Endothelial cell of umbilical vein (primary cell): ENCODE measurements at regions not wholly inside any gene's neighbourhood (a gene's known extent, or its start where the extent isn't known, plus 50 kb on each side); places are given as distances from the start of the nearest gene placed in this dataset.

ENCODE experiments used
- BruUV-seq: library from RNA; stranded (reverse); fragments of 400-500 nt; replicated peaks from 2 replicates; lab custom pipeline; 2021; lab: Mats Ljungman, UMichigan
- CTCF ChIA-PET: fragments of 300-600, 350-600 bp; sonication (Branson Sonifier 250); formaldehyde crosslinking; loops from one replicate; lab custom pipeline; 2021; ENCODE audit warnings: antibody characterized with exemption, inconsistent platforms; lab: Charles Lee
- POLR2A ChIA-PET: fragments of 300-600, 350-600 bp; sonication (Branson Sonifier 250); formaldehyde crosslinking; loops from one replicate; lab custom pipeline; 2021; ENCODE audit warnings: antibody characterized with exemption, inconsistent platforms; lab: Charles Lee
- DNase-seq: peaks from one replicate; pipeline ENCODE4 v3.0.0-alpha.2; 2011; ENCODE audit warnings: low read depth, low spot score
- FAIRE-seq: peaks from 2 replicates; lab custom pipeline; 2011; peaks lifted over from hg19 to GRCh38; lab: Jason Lieb, UNC
- H2AFZ ChIP-seq: 2 replicates; pipeline ENCODE4 v1.6.0; 2012; ENCODE audit warnings: low read depth, low read length, control low read depth, inconsistent platforms
- H3K27ac ChIP-seq: 2 replicates; pipeline ENCODE4 v1.5.1; 2011; ENCODE audit warnings: low read depth, mild to moderate bottlenecking, control low read depth, low read length, moderate library complexity; ENCODE audit not compliant: insufficient read depth
- H3K27me3 ChIP-seq, 2 experiments: 2 replicates each; pipeline versions ENCODE4 v1.6.0 to v1.6.1; 2011; ENCODE audit warnings: low read length in 2 of 2, mixed read lengths in 1 of 2; ENCODE audit not compliant: control insufficient read depth in 2 of 2, insufficient read depth in 2 of 2
- H3K36me3 ChIP-seq, 2 experiments: 2 replicates in 1 of 2; 3 replicates in 1 of 2; pipeline ENCODE4 v1.5.1; 2011; ENCODE audit warnings: low read length in 2 of 2, mild to moderate bottlenecking in 1 of 2, moderate library complexity in 1 of 2; ENCODE audit not compliant: control insufficient read depth in 2 of 2, insufficient read depth in 2 of 2; ENCODE audit errors: extremely low read depth in 1 of 2
- H3K4me1 ChIP-seq: 3 replicates; pipeline ENCODE4 v1.5.1; 2011; ENCODE audit warnings: mild to moderate bottlenecking, low read length; ENCODE audit not compliant: control insufficient read depth, insufficient read depth; ENCODE audit errors: extremely low read depth
- H3K4me2 ChIP-seq: 2 replicates; pipeline ENCODE4 v1.6.1; 2011; ENCODE audit warnings: low read length, control low read depth, mixed read lengths; ENCODE audit not compliant: insufficient read depth
- H3K4me3 ChIP-seq, 3 experiments: fragments of 200-600 bp in 1 of 3; sonication (generic), shearing (Covaris generic) in 1 of 3; replicated peaks in 1 of 3; 2 replicates each; pipeline ENCODE4 v1.5.1; 2011 to 2016; ENCODE audit warnings: control low read depth in 3 of 3, low read length in 3 of 3, mild to moderate bottlenecking in 2 of 3, inconsistent platforms in 1 of 3, low read depth in 1 of 3, moderate library complexity in 1 of 3; ENCODE audit not compliant: insufficient read depth in 1 of 3
- H3K79me2 ChIP-seq: 2 replicates; pipeline ENCODE4 v1.6.0; 2012; ENCODE audit warnings: low read length, inconsistent platforms; ENCODE audit not compliant: control insufficient read depth, insufficient read depth
- H3K9ac ChIP-seq: replicated peaks from 2 replicates; pipeline ENCODE3; 2011; ENCODE audit warnings: low read length, control low read depth; ENCODE audit not compliant: insufficient read depth; ENCODE audit errors: extremely low read depth
- H3K9me1 ChIP-seq: replicated peaks from 3 replicates; pipeline ENCODE4 v1.6.0; 2011; ENCODE audit warnings: mild to moderate bottlenecking, low read length; ENCODE audit not compliant: control insufficient read depth, insufficient read depth; ENCODE audit errors: extremely low read depth
- H3K9me3 ChIP-seq: replicated peaks from 2 replicates; pipeline ENCODE4 v1.5.1; 2012; ENCODE audit warnings: low read length, inconsistent platforms; ENCODE audit not compliant: control insufficient read depth, insufficient read depth
- H4K20me1 ChIP-seq: replicated peaks from 2 replicates; pipeline ENCODE3; 2011; ENCODE audit warnings: mild to moderate bottlenecking, low read length; ENCODE audit not compliant: control insufficient read depth, insufficient read depth; ENCODE audit errors: extremely low read depth
- EZH2 ChIP-seq: IDR thresholded peaks from 2 replicates; pipeline ENCODE4 v1.6.1; 2012; ENCODE audit warnings: borderline replicate concordance, low read depth, mild to moderate bottlenecking, moderate library complexity, low read length, inconsistent platforms; ENCODE audit not compliant: severe bottlenecking
- FOS ChIP-seq: IDR thresholded peaks from 2 replicates; pipeline ENCODE4 v1.6.1; 2011; ENCODE audit warnings: mild to moderate bottlenecking, low read length, moderate library complexity, borderline replicate concordance; ENCODE audit not compliant: insufficient read depth
- GATA2 ChIP-seq: IDR thresholded peaks from 2 replicates; pipeline ENCODE4 v1.7.0; 2011; ENCODE audit warnings: low read depth, mild to moderate bottlenecking, moderate library complexity, mixed read lengths, low read length; ENCODE audit not compliant: insufficient read length, insufficient read depth
- JUN ChIP-seq: IDR thresholded peaks from 2 replicates; pipeline ENCODE4 v1.6.1; 2011; ENCODE audit warnings: borderline replicate concordance, low read depth; ENCODE audit not compliant: insufficient read length, insufficient read depth
- MYC ChIP-seq: IDR thresholded peaks from one replicate; pipeline ENCODE4 v1.6.1; 2011; ENCODE audit warnings: mild to moderate bottlenecking, low read depth, low read length
- POLR2A ChIP-seq: IDR thresholded peaks from 2 replicates; pipeline ENCODE4 v1.6.1; 2012; ENCODE audit warnings: low read depth, mild to moderate bottlenecking, control low read depth, low read length
- POLR2AphosphoS5 ChIP-seq: IDR thresholded peaks from 2 replicates; pipeline ENCODE4 v1.6.1; 2012; ENCODE audit warnings: low read depth, mild to moderate bottlenecking, control low read depth, low read length, moderate library complexity; ENCODE audit not compliant: insufficient read depth
- dilution Hi-C: fragments of 300-500 bp; cut with MboI; formaldehyde crosslinking; loops from one replicate; pipeline ENCODE4 v1.15.0; 2019; ENCODE audit warnings: low sequenced_read_pairs; ENCODE audit not compliant: extremely low pct_ligation_motif_present
- intact Hi-C: fragments of 100-400 bp; cut with micrococcal nuclease; formaldehyde crosslinking; loops from one replicate; pipeline ENCODE4 v1.10.0; 2022
- TF ChIP-seq, protein P1 (sequence below), 2 donors: IDR thresholded peaks; 1 replicate in 1 of 2; 2 replicates in 1 of 2; pipeline ENCODE4 v1.5.1; 2011; ENCODE audit warnings: low read length in 2 of 2, mild to moderate bottlenecking in 2 of 2, moderate library complexity in 2 of 2, control low read depth in 1 of 2, inconsistent platforms in 1 of 2, low read depth in 1 of 2; ENCODE audit not compliant: insufficient read depth in 1 of 2; ENCODE audit errors: extremely low read depth in 1 of 2
- TF ChIP-seq, protein P2 (sequence below): IDR thresholded peaks from 2 replicates; pipeline ENCODE4 v1.6.1; 2011; ENCODE audit not compliant: insufficient read depth, insufficient read length

DNA sequence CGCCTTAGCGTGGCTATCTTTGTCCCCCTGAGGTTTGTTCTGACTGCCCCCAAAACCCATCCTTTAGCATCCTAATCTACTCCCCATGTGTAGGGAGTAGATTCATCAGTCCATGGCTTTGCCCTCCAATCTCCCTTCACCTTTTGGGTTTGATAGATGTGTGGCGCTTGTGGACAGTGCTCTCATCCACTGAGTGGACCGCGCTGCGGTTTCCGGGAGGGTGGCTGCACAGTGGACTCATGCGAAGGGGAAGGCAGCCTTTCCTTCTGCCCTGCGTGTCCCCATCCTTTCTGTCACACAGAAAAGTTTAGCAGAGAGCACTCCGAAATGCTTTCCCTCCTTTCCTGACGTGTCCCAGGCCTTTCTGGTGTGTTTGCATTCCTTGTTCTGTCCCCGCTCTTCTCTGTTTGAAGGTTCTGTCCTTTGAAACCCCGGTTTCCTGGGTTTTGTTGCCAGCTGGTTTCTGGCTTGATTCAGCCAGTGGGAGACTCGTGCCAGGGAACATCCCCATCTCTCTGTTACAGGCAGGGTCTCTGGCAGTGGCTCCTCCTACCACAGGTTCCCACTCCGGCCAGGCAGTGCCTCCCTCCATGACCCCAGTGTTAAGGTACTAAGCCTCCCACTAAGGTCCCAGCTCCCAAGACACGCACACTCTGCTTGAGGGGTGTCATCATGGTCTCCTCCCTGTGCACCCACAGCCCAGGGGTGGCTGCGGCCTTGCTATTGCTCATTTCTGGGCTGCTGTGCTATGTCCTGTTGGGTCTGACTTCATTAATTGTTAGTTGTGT lies 547.7 kb upstream of the DPP6 start:
- no peak overlapping the region for H3K4me2 ChIP-seq
- H3K4me1 ChIP-seq = no peaks in the 10 kb centered on the region
- POLR2A ChIA-PET = no interaction called here
- intact Hi-C loops (no loop called here), dilution Hi-C loops (no loop called here)
- H3K9me1 ChIP-seq = no peaks in the 10 kb centered on the region
- peaks cover 2% of the 10 kb centered on the region for H3K9me3 ChIP-seq
- no peak overlapping the region for H3K27ac ChIP-seq
- no peak for FAIRE-seq
- no peaks in the 10 kb centered on the region for H3K36me3 ChIP-seq
- no peaks in the 10 kb centered on the region for H3K79me2 ChIP-seq
- H3K4me3 ChIP-seq = no peak overlapping the region
- no peaks in the 10 kb centered on the region for H4K20me1 ChIP-seq
- DNase-seq = no peak
- no peak overlapping the region for H3K9ac ChIP-seq
- H3K27me3 ChIP-seq = no peaks in the 10 kb centered on the region
- TF ChIP-seq POLR2AphosphoS5 (no peak), MYC (no peak), GATA2 (no peak), FOS (no peak), EZH2 (no peak), JUN (no peak), POLR2A (no peak)
- TF ChIP-seq, protein P1, sequence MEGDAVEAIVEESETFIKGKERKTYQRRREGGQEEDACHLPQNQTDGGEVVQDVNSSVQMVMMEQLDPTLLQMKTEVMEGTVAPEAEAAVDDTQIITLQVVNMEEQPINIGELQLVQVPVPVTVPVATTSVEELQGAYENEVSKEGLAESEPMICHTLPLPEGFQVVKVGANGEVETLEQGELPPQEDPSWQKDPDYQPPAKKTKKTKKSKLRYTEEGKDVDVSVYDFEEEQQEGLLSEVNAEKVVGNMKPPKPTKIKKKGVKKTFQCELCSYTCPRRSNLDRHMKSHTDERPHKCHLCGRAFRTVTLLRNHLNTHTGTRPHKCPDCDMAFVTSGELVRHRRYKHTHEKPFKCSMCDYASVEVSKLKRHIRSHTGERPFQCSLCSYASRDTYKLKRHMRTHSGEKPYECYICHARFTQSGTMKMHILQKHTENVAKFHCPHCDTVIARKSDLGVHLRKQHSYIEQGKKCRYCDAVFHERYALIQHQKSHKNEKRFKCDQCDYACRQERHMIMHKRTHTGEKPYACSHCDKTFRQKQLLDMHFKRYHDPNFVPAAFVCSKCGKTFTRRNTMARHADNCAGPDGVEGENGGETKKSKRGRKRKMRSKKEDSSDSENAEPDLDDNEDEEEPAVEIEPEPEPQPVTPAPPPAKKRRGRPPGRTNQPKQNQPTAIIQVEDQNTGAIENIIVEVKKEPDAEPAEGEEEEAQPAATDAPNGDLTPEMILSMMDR (IDR thresholded peaks at IDR 0.05; ENCODE audit: extremely low read depth in 1 of 2, insufficient read depth in 1 of 2, low read depth in 1 of 2, low read length in 2 of 2) = no peak
- TF ChIP-seq, protein P2, sequence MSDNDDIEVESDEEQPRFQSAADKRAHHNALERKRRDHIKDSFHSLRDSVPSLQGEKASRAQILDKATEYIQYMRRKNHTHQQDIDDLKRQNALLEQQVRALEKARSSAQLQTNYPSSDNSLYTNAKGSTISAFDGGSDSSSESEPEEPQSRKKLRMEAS = no peak
- CTCF ChIA-PET = no interaction called here
- no TSS peak for BruUV-seq
- no peak overlapping the region for H2AFZ ChIP-seq
